H1 (cell line): ENCODE measurements at regions not wholly inside any gene's neighbourhood (a gene's known extent, or its start where the extent isn't known, plus 50 kb on each side); places are given as distances from the start of the nearest gene placed in this dataset.

ENCODE experiments used
- CTCF ChIA-PET: fragments of 300-600 bp; sonication (Branson Sonifier 250); formaldehyde crosslinking; loops from one replicate; lab custom pipeline; 2021; ENCODE audit not compliant: partially characterized antibody; lab: Charles Lee
- POLR2A ChIA-PET: fragments of 300-600 bp; sonication (Branson Sonifier 250); formaldehyde crosslinking; loops from one replicate; lab custom pipeline; 2021; ENCODE audit warnings: inconsistent platforms; ENCODE audit not compliant: partially characterized antibody; lab: Charles Lee
- DNase-seq, 2 experiments: peaks; one replicate each; pipeline versions ENCODE4 v3.0.0 to v3.0.0-alpha.2; 2010 to 2022; ENCODE audit warnings: low spot score in 2 of 2, low read depth in 1 of 2, mixed read lengths in 1 of 2
- FAIRE-seq: peaks from 2 replicates; lab custom pipeline; 2011; peaks lifted over from hg19 to GRCh38; lab: Jason Lieb, UNC
- H2AFZ ChIP-seq: 2 replicates; pipeline ENCODE4 v1.8.1; 2012; ENCODE audit warnings: low read length, inconsistent platforms
- H2AK5ac ChIP-seq: 2 replicates; pipeline ENCODE4 v1.6.1; 2013; ENCODE audit warnings: low read depth, low read length
- H2BK120ac ChIP-seq: replicated peaks from 2 replicates; pipeline ENCODE3; 2013; ENCODE audit warnings: low read depth, low read length, inconsistent platforms
- H2BK12ac ChIP-seq: 2 replicates; pipeline ENCODE4 v1.6.1; 2013; ENCODE audit warnings: low read depth, low read length
- H2BK15ac ChIP-seq: 2 replicates; pipeline ENCODE4 v1.6.1; 2013; ENCODE audit warnings: low read length
- H2BK20ac ChIP-seq: 2 replicates; pipeline ENCODE4 v1.6.1; 2013; ENCODE audit warnings: low read length
- H2BK5ac ChIP-seq: 2 replicates; pipeline ENCODE4 v1.6.1; 2013; ENCODE audit warnings: low read depth, low read length
- H3K14ac ChIP-seq: 2 replicates; pipeline ENCODE4 v1.6.1; 2013; ENCODE audit warnings: inconsistent platforms; ENCODE audit not compliant: insufficient read length
- H3K18ac ChIP-seq: 2 replicates; pipeline ENCODE4 v1.6.1; 2013; ENCODE audit warnings: low read length; ENCODE audit errors: extremely low read depth
- H3K23ac ChIP-seq: 2 replicates; pipeline ENCODE4 v1.6.1; 2013; ENCODE audit warnings: inconsistent platforms; ENCODE audit not compliant: insufficient read length
- H3K23me2 ChIP-seq: 2 replicates; pipeline ENCODE4 v1.6.1; 2013; ENCODE audit warnings: low read depth, low read length
- H3K27ac ChIP-seq: 2 replicates; pipeline ENCODE4 v1.6.1; 2011; ENCODE audit warnings: low read depth, low read length, inconsistent platforms
- H3K27me3 ChIP-seq, 4 experiments: replicated peaks in 1 of 4; 1 replicate in 1 of 4; 2 replicates in 3 of 4; pipeline versions ENCODE4 v1.6.1 to v1.8.1; 2011 to 2013; ENCODE audit warnings: low read length in 3 of 4, mild to moderate bottlenecking in 3 of 4, inconsistent platforms in 2 of 4, mixed read lengths in 2 of 4, moderate library complexity in 1 of 4; ENCODE audit not compliant: control insufficient read depth in 3 of 4, insufficient read depth in 3 of 4; ENCODE audit errors: extremely low read depth in 1 of 4
- H3K36me3 ChIP-seq, 4 experiments: 2 replicates each; pipeline versions ENCODE4 v1.6.1 to v1.8.1; 2011 to 2013; ENCODE audit warnings: mild to moderate bottlenecking in 4 of 4, low read length in 3 of 4, moderate library complexity in 2 of 4, control low read depth in 1 of 4, inconsistent platforms in 1 of 4; ENCODE audit not compliant: insufficient read depth in 4 of 4, control insufficient read depth in 2 of 4
- H3K4ac ChIP-seq: replicated peaks from 2 replicates; pipeline ENCODE3; 2013; ENCODE audit warnings: low read length, low read depth, mixed read lengths, inconsistent platforms; ENCODE audit not compliant: insufficient read length
- H3K4me1 ChIP-seq, 4 experiments: replicated peaks in 1 of 4; 1 replicate in 1 of 4; 2 replicates in 3 of 4; pipeline versions ENCODE4 v1.6.1 to v1.8.1; 2011 to 2013; ENCODE audit warnings: low read length in 3 of 4, inconsistent platforms in 2 of 4, mixed read lengths in 1 of 4; ENCODE audit not compliant: insufficient read depth in 4 of 4, control insufficient read depth in 3 of 4
- H3K4me2 ChIP-seq, 2 experiments: 2 replicates each; pipeline versions ENCODE4 v1.6.1 to v1.8.1; 2011 to 2013; ENCODE audit warnings: low read depth in 2 of 2, low read length in 2 of 2, control low read depth in 1 of 2, inconsistent platforms in 1 of 2, mild to moderate bottlenecking in 1 of 2; ENCODE audit not compliant: insufficient read depth in 1 of 2
- H3K4me3 ChIP-seq, 4 experiments: fragments of 200-600, 300-600 bp in 1 of 4; sonication (generic), shearing (Covaris generic), sonication (Bioruptor Twin) in 1 of 4; 2 replicates each; pipeline versions ENCODE4 v1.5.1 to v1.8.1; 2011 to 2016; ENCODE audit warnings: low read length in 4 of 4, low read depth in 3 of 4, control low read depth in 2 of 4, inconsistent platforms in 2 of 4, mild to moderate bottlenecking in 2 of 4, mixed read lengths in 1 of 4, moderate library complexity in 1 of 4; ENCODE audit not compliant: insufficient read depth in 2 of 4; ENCODE audit errors: extremely low read depth in 1 of 4
- H3K56ac ChIP-seq: replicated peaks from 2 replicates; pipeline ENCODE3; 2013; ENCODE audit warnings: low read depth, mild to moderate bottlenecking, mixed read lengths, low read length, inconsistent platforms; ENCODE audit not compliant: insufficient read length
- H3K79me1 ChIP-seq: 2 replicates; pipeline ENCODE4 v1.6.1; 2013; ENCODE audit warnings: low read depth, low read length, control low read depth
- H3K79me2 ChIP-seq, 2 experiments: 2 replicates each; pipeline versions ENCODE4 v1.6.1 to v1.8.1; 2012 to 2013; ENCODE audit warnings: low read length in 2 of 2, mild to moderate bottlenecking in 2 of 2, inconsistent platforms in 1 of 2; ENCODE audit not compliant: insufficient read depth in 2 of 2, control insufficient read depth in 1 of 2
- H3K9ac ChIP-seq, 4 experiments: replicated peaks in 1 of 4; 1 replicate in 1 of 4; 2 replicates in 3 of 4; pipeline versions ENCODE4 v1.6.1 to v1.8.1; 2011 to 2013; ENCODE audit warnings: low read depth in 3 of 4, low read length in 3 of 4, control low read depth in 2 of 4, mild to moderate bottlenecking in 2 of 4, moderate library complexity in 2 of 4, inconsistent platforms in 1 of 4; ENCODE audit errors: extremely low read depth in 1 of 4
- H3K9me3 ChIP-seq, 2 experiments: 2 replicates each; pipeline versions ENCODE4 v1.6.1 to v1.8.1; 2012 to 2013; ENCODE audit warnings: mild to moderate bottlenecking in 2 of 2, moderate library complexity in 2 of 2, control low read depth in 1 of 2, inconsistent platforms in 1 of 2, low read depth in 1 of 2, low read length in 1 of 2, mixed read lengths in 1 of 2; ENCODE audit not compliant: insufficient read depth in 2 of 2
- H4K20me1 ChIP-seq, 2 experiments: replicated peaks in 1 of 2; 2 replicates each; pipeline versions ENCODE3 to v1.8.1; 2011 to 2013; ENCODE audit warnings: inconsistent platforms in 2 of 2, low read length in 2 of 2, mild to moderate bottlenecking in 1 of 2; ENCODE audit not compliant: insufficient read depth in 2 of 2, control insufficient read depth in 1 of 2
- H4K5ac ChIP-seq: 2 replicates; pipeline ENCODE4 v1.6.1; 2013; ENCODE audit warnings: low read length, low read depth, mixed read lengths, inconsistent platforms; ENCODE audit not compliant: insufficient read length
- H4K8ac ChIP-seq: 2 replicates; pipeline ENCODE4 v1.8.0; 2013; ENCODE audit warnings: mild to moderate bottlenecking, moderate library complexity, low read length, inconsistent platforms; ENCODE audit not compliant: insufficient read depth; ENCODE audit errors: extremely low read depth
- H4K91ac ChIP-seq: replicated peaks from 2 replicates; pipeline ENCODE3; 2013; ENCODE audit warnings: low read length, mixed read lengths, inconsistent platforms; ENCODE audit not compliant: insufficient read length
- EZH2 ChIP-seq: fragments of 200-600 bp; sonication (generic); IDR thresholded peaks from 2 replicates; pipeline ENCODE4 v1.7.1; 2012; ENCODE audit warnings: low read depth, mild to moderate bottlenecking, moderate library complexity, low read length, inconsistent platforms; ENCODE audit not compliant: severe bottlenecking
- WGBS, 2 experiments: shearing (Covaris generic) in 1 of 2; methylation state at CpG; one replicate each; pipeline versions ENCODE4 v1.1.6 to v1.1.7; 2013 to 2015; ENCODE audit warnings: low lambda C conversion rate in 2 of 2, mixed read lengths in 2 of 2, inconsistent platforms in 1 of 2, low coverage in 1 of 2, missing lambda C conversion rate in 1 of 2; ENCODE audit not compliant: insufficient replicate concordance in 2 of 2, insufficient coverage in 1 of 2, insufficient read length in 1 of 2; ENCODE audit errors: extremely low coverage in 1 of 2, missing lambda C conversion rate in 1 of 2; 5-methylcytosine and 5-hydroxymethylcytosine counted together

- peak overlapping the region; percentile 97; the same call in 1 of the 2 replicates for H2BK12ac ChIP-seq
- DNase-seq, result no peak
- H3K23me2 ChIP-seq, result no peaks in the 10 kb centered on the region
- H2AK5ac ChIP-seq, result no peak overlapping the region
- no peaks in the 10 kb centered on the region for H4K20me1 ChIP-seq
- ChIA-PET POLR2A (interaction anchor here (1.1 kb wide), 1 partner anchor 152 kb away, joined by 3 read pairs; no protein-coding TSS in a partner anchor), CTCF (interaction anchor here (0.5 to 1.1 kb wide), 3 partner anchors 15 to 238 kb away, joined by 3 to 5 read pairs (median 3); no protein-coding TSS in a partner anchor)
- H3K4me1 ChIP-seq, result peaks cover 17 to 24% (median 21%) of the 10 kb centered on the region in 4 experiments
- no peak overlapping the region for H3K9ac ChIP-seq
- H3K27me3 ChIP-seq, result no peaks in the 10 kb centered on the region
- no peak overlapping the region for H4K8ac ChIP-seq
- no peaks in the 10 kb centered on the region for H3K79me1 ChIP-seq
- 90% methylated on average over 7 of the region's 7 CpGs; no CpG with 5 or more reads in 1 of the 2 experiments for WGBS, 2 experiments
- peaks cover under 1 to 4% of the 10 kb centered on the region in 2 experiments; a peak in 2 of 4 replicates for H3K9me3 ChIP-seq
- no peak for FAIRE-seq
- no peak overlapping the region for H3K14ac ChIP-seq
- no peaks in the 10 kb centered on the region for H3K79me2 ChIP-seq
- H3K27ac ChIP-seq, result no peak overlapping the region
- H3K18ac ChIP-seq, result peak overlapping the region; percentile 94
- H2AFZ ChIP-seq, result peak overlapping the region; percentile 30; the same call in 1 of the 2 replicates
- H3K4ac ChIP-seq, result peak overlapping the region; percentile 35
- 0 out of 2 replicates have a peak overlapping the region, but pooled peaks have one; percentile 40 for H2BK15ac ChIP-seq
- peak overlapping the region; percentile 98 for H2BK5ac ChIP-seq
- peak overlapping the region; percentile 30 for H4K5ac ChIP-seq
- no peak overlapping the region for H3K4me3 ChIP-seq
- peak overlapping the region in 1 of 2 experiments; percentile 30; a peak in 1 of 4 replicates for H3K4me2 ChIP-seq
- peak overlapping the region; percentile 75 for H4K91ac ChIP-seq
- no peak overlapping the region for H3K23ac ChIP-seq
- H2BK20ac ChIP-seq, result peak overlapping the region; percentile 98
- H2BK120ac ChIP-seq, result peak overlapping the region; percentile 55
- H3K56ac ChIP-seq, result no peak overlapping the region
- no peaks in the 10 kb centered on the region for H3K36me3 ChIP-seq
- TF ChIP-seq EZH2, result no peak
Measured at GRCh38 chr2:45256173-45256866, 247.1 kb upstream of the SIX2 start.
